ENCODE measurements at regions not wholly inside any gene's neighbourhood (a gene's known extent, or its start where the extent isn't known, plus 50 kb on each side); places are given as distances from the start of the nearest gene placed in this dataset.

DNA sequence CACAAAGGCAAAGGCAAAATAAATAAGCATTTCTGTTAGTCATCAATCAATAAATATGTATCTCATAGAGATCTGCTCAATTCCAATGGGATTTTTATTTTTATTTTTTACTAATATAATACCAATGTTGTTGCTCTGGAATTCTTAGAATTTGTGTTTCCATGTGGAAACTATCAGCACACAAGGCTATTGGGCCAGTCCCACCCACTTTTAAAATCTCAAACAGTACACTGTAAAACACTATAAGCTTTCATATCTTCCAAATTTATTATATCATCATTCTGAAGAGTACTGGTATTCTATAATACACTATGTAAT lies 563.8 kb upstream of the MARCKS start:
- no peak for TF ChIP-seq POLR2A (IDR thresholded peaks at IDR 0.05)
- TF ChIP-seq, protein P1, sequence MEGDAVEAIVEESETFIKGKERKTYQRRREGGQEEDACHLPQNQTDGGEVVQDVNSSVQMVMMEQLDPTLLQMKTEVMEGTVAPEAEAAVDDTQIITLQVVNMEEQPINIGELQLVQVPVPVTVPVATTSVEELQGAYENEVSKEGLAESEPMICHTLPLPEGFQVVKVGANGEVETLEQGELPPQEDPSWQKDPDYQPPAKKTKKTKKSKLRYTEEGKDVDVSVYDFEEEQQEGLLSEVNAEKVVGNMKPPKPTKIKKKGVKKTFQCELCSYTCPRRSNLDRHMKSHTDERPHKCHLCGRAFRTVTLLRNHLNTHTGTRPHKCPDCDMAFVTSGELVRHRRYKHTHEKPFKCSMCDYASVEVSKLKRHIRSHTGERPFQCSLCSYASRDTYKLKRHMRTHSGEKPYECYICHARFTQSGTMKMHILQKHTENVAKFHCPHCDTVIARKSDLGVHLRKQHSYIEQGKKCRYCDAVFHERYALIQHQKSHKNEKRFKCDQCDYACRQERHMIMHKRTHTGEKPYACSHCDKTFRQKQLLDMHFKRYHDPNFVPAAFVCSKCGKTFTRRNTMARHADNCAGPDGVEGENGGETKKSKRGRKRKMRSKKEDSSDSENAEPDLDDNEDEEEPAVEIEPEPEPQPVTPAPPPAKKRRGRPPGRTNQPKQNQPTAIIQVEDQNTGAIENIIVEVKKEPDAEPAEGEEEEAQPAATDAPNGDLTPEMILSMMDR (IDR thresholded peaks at IDR 0.05): no peak

Data from esophagus squamous epithelium (tissue), 4 donors.